B cell (primary cell): ENCODE measurements at regions not wholly inside any gene's neighbourhood (a gene's known extent, or its start where the extent isn't known, plus 50 kb on each side); places are given as distances from the start of the nearest gene placed in this dataset.

Source experiments
- EZH2 ChIP-seq: IDR thresholded peaks from 2 replicates; pipeline ENCODE4 v1.6.1; 2012; ENCODE audit warnings: borderline replicate concordance, low read depth, mild to moderate bottlenecking, moderate library complexity, low read length; ENCODE audit not compliant: insufficient read depth, poor library complexity, severe bottlenecking
- TF ChIP-seq, protein P1 (sequence below): fragments of 200-600 bp; IDR thresholded peaks from one replicate; pipeline ENCODE4 v1.8.0; 2022; ENCODE audit warnings: antibody characterized with exemption, mild to moderate bottlenecking

DNA sequence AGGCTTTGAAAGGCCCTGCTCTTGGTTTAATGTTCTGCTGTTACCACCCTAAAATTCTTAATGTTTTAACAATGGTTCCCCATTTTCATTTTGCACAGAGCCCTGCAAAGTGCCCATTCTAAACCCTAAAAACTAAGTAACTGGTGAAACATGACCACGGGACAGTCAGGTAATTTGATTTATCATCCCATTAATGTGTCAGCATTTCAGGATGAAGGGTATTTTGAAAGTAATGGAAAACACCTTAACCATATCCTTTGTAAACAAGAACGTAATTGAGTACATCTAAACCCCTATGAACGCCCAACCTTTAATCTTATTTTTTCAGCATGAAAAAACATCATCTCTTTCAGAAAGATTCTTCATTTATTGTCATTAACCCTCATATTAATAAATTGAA lies 164.9 kb upstream of the IL12A start:
- TF ChIP-seq, protein P1, sequence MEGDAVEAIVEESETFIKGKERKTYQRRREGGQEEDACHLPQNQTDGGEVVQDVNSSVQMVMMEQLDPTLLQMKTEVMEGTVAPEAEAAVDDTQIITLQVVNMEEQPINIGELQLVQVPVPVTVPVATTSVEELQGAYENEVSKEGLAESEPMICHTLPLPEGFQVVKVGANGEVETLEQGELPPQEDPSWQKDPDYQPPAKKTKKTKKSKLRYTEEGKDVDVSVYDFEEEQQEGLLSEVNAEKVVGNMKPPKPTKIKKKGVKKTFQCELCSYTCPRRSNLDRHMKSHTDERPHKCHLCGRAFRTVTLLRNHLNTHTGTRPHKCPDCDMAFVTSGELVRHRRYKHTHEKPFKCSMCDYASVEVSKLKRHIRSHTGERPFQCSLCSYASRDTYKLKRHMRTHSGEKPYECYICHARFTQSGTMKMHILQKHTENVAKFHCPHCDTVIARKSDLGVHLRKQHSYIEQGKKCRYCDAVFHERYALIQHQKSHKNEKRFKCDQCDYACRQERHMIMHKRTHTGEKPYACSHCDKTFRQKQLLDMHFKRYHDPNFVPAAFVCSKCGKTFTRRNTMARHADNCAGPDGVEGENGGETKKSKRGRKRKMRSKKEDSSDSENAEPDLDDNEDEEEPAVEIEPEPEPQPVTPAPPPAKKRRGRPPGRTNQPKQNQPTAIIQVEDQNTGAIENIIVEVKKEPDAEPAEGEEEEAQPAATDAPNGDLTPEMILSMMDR: no peak
- TF ChIP-seq EZH2: no peak
